ENCODE measurements at regions not wholly inside any gene's neighbourhood (a gene's known extent, or its start where the extent isn't known, plus 50 kb on each side); places are given as distances from the start of the nearest gene placed in this dataset.

DNA sequence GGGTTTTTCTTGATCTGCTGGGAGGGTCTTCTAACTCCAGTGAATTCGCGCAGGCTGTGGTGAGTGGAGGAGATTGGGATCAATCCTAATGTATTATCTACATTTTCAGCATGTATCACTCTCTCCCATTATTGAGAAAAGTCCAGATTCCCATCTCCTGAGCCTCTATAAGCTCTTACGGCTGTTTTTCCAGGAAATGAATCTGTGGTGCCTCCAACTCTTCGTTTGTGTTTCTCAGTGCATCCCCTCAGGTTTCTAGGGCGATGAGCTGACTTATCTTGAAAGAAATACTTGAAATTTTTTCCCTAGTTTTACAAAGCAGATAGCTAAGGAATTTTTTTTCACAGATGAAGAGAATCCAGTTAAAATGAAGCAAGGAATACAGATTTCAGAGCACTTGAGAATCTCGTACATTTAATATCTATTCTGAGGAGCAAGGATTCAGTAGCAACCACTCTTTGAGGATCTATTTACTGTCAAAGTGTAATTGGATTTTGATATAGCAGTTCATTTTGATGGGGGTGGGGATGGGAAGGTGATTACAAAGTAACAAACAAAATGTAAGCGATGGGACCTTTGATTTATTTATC is 138.7 kb downstream of the BRMS1L start:
- Histone ChIP-seq H2AFZ (replicated peaks) (peak overlapping the region; percentile 18), H3F3A (ENCODE audit: low read depth) (no peaks in the 10 kb centered on the region), H3K4me3 (no peak overlapping the region), H3K9me3 (ENCODE audit: low read depth) (no peaks in the 10 kb centered on the region), H3K9ac (no peak overlapping the region), H3K79me2 (ENCODE audit: low read depth) (no peaks in the 10 kb centered on the region), H4K20me1 (ENCODE audit: low read depth) (no peaks in the 10 kb centered on the region), H3K27me3 (no peaks in the 10 kb centered on the region), H3K27ac (no peak overlapping the region), H3K4me1 (peaks cover 14% of the 10 kb centered on the region), H3K4me2 (peak overlapping the region; percentile 40), H3K36me3 (no peaks in the 10 kb centered on the region)
- Mint-ChIP-seq H3K9me3 (no peaks in the 10 kb centered on the region), H3K27ac (no peak overlapping the region), H3K27me3 (ENCODE audit: insufficient read depth, low read depth) (no peaks in the 10 kb centered on the region), H3K4me3 (no peak overlapping the region), H3K36me3 (no peaks in the 10 kb centered on the region), H3K4me1 (peaks cover 17% of the 10 kb centered on the region)
- no peak for DNase-seq (ENCODE audit: low spot score)
- TF ChIP-seq EZH2phosphoT487 (IDR thresholded peaks at IDR 0.05) = no peak
- no peak for TF ChIP-seq EZH2 (IDR thresholded peaks at IDR 0.05)
- TF ChIP-seq, protein P1, sequence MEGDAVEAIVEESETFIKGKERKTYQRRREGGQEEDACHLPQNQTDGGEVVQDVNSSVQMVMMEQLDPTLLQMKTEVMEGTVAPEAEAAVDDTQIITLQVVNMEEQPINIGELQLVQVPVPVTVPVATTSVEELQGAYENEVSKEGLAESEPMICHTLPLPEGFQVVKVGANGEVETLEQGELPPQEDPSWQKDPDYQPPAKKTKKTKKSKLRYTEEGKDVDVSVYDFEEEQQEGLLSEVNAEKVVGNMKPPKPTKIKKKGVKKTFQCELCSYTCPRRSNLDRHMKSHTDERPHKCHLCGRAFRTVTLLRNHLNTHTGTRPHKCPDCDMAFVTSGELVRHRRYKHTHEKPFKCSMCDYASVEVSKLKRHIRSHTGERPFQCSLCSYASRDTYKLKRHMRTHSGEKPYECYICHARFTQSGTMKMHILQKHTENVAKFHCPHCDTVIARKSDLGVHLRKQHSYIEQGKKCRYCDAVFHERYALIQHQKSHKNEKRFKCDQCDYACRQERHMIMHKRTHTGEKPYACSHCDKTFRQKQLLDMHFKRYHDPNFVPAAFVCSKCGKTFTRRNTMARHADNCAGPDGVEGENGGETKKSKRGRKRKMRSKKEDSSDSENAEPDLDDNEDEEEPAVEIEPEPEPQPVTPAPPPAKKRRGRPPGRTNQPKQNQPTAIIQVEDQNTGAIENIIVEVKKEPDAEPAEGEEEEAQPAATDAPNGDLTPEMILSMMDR (IDR thresholded peaks at IDR 0.05) = no peak

- Mint-ChIP-seq H3K4me3 (no peak overlapping the region), H3K36me3 (no peaks in the 10 kb centered on the region), H3K9me3 (no peaks in the 10 kb centered on the region), H3K27ac (no peak overlapping the region), H3K27me3 (ENCODE audit: insufficient read depth, low read depth) (peaks cover 3% of the 10 kb centered on the region), H3K4me1 (peaks cover 17% of the 10 kb centered on the region)
- Histone ChIP-seq H3K27me3 (no peaks in the 10 kb centered on the region), H3K9me3 (ENCODE audit: low read depth) (no peaks in the 10 kb centered on the region), H3K36me3 (no peaks in the 10 kb centered on the region), H3K4me2 (no peak overlapping the region), H2AFZ (replicated peaks) (no peak overlapping the region), H3K79me2 (ENCODE audit: low read depth) (no peaks in the 10 kb centered on the region), H4K20me1 (ENCODE audit: low read depth) (no peaks in the 10 kb centered on the region), H3K4me1 (peaks cover 14% of the 10 kb centered on the region), H3K9ac (no peak overlapping the region), H3K4me3 (no peak overlapping the region), H3K27ac (no peak overlapping the region), H3F3A (ENCODE audit: low read depth) (no peaks in the 10 kb centered on the region)
- TF ChIP-seq EZH2phosphoT487 (IDR thresholded peaks at IDR 0.05) = no peak
- TF ChIP-seq, protein P1 (IDR thresholded peaks at IDR 0.05) = peak; percentile 54
- peak; percentile 38 for DNase-seq (ENCODE audit: low spot score)
Observed at GRCh38 chr14:35963209-35963608, 137.1 kb downstream of the BRMS1L start.

DNA sequence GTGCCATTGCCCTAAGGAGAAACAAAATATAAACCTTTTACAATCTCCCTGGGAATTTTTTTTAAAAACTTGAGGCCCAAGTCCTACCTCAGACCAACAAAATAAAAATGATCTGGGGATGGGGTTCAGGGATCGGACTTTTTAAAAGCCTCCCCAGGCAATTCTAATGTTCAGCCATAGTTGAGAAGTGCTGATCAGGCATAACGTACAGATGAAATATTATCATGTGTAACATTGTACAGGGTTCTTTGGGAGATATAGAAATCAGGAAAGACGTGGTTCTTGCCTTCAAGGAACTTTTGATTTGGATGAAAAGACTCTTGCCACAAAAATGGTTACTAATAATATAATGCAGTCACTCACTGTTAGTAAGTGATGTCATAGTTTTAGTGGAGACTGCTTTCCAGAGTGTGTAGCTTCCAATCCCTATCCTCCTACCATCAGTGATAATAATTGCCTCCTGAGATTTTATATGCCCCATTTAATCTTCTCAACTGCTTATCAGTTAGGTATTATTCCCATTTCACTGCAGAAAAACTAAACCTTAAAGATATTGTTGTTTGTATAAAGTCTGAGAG is 135.6 kb downstream of the BRMS1L start:
- Histone ChIP-seq H4K20me1 (ENCODE audit: low read depth) (no peaks in the 10 kb centered on the region), H3K27me3 (no peaks in the 10 kb centered on the region), H3K4me1 (peaks cover 24% of the 10 kb centered on the region), H3K4me3 (no peak overlapping the region), H2AFZ (replicated peaks) (no peak overlapping the region), H3K9me3 (ENCODE audit: low read depth) (no peaks in the 10 kb centered on the region), H3K4me2 (no peak overlapping the region), H3K9ac (no peak overlapping the region), H3K79me2 (ENCODE audit: low read depth) (no peaks in the 10 kb centered on the region), H3K36me3 (no peaks in the 10 kb centered on the region), H3K27ac (no peak overlapping the region), H3F3A (ENCODE audit: low read depth) (peaks cover 7% of the 10 kb centered on the region)
- H3K4me1 Mint-ChIP-seq = peaks cover 22% of the 10 kb centered on the region
- no peak overlapping the region for H3K4me3 Mint-ChIP-seq
- no peak overlapping the region for H3K27ac Mint-ChIP-seq
- peaks cover 9% of the 10 kb centered on the region for H3K27me3 Mint-ChIP-seq (ENCODE audit: insufficient read depth, low read depth)
- DNase-seq (ENCODE audit: low spot score) = no peak
- no peaks in the 10 kb centered on the region for H3K9me3 Mint-ChIP-seq
- TF ChIP-seq EZH2phosphoT487 (IDR thresholded peaks at IDR 0.05) = no peak
- TF ChIP-seq, protein P1 (IDR thresholded peaks at IDR 0.05) = no peak
- no peak for TF ChIP-seq EZH2 (IDR thresholded peaks at IDR 0.05)
- H3K36me3 Mint-ChIP-seq = no peaks in the 10 kb centered on the region
